T-helper 9 cell (primary cell): ENCODE measurements at regions not wholly inside any gene's neighbourhood (a gene's known extent, or its start where the extent isn't known, plus 50 kb on each side); places are given as distances from the start of the nearest gene placed in this dataset.

Experiments used
- DNase-seq: peaks from one replicate; pipeline ENCODE4 v3.0.0-alpha.2; 2020

GRCh38 chr7:68258609-68259008 is 1262.0 kb downstream of the TYW1 start:
- no peak for DNase-seq

GRCh38 chr7:68265258-68265657 is 1268.6 kb downstream of the TYW1 start:
- no peak for DNase-seq

GRCh38 chr7:68266004-68266579 is 1269.5 kb downstream of the TYW1 start:
- DNase-seq: no peak

- no peak for DNase-seq
Measured at GRCh38 chr7:68267486-68267885, 1270.9 kb downstream of the TYW1 start.

GRCh38 chr7:68269405-68269804 is 1272.8 kb downstream of the TYW1 start:
- no peak for DNase-seq

- DNase-seq: no peak
Measured at GRCh38 chr7:68272507-68272906, 1275.9 kb downstream of the TYW1 start.

GRCh38 chr7:68276725-68277124 is 1280.1 kb downstream of the TYW1 start:
- no peak for DNase-seq

- DNase-seq: no peak
Measured at GRCh38 chr7:68279827-68280400, 1283.3 kb downstream of the TYW1 start.

- DNase-seq: no peak
Measured at GRCh38 chr7:68280931-68281330, 1284.3 kb downstream of the TYW1 start.

- no peak for DNase-seq
Measured at GRCh38 chr7:68288144-68288593, 1291.5 kb downstream of the TYW1 start.

GRCh38 chr7:68291710-68292109 is 1295.1 kb downstream of the TYW1 start:
- no peak for DNase-seq

- no peak for DNase-seq
Measured at GRCh38 chr7:68295386-68295785, 1298.8 kb downstream of the TYW1 start.

- no peak for DNase-seq
Measured at GRCh38 chr7:68304536-68304935, 1293.7 kb upstream of the AUTS2 start.

- DNase-seq: no peak
Measured at GRCh38 chr7:68306692-68307107, 1291.6 kb upstream of the AUTS2 start.

GRCh38 chr7:68309271-68309670 is 1289.0 kb upstream of the AUTS2 start:
- DNase-seq: no peak

GRCh38 chr7:68309806-68310205 is 1288.5 kb upstream of the AUTS2 start:
- no peak for DNase-seq

- no peak for DNase-seq
Measured at GRCh38 chr7:68311958-68312357, 1286.3 kb upstream of the AUTS2 start.

- no peak for DNase-seq
Measured at GRCh38 chr7:68313806-68314205, 1284.5 kb upstream of the AUTS2 start.

- DNase-seq: no peak
Measured at GRCh38 chr7:68314208-68314607, 1284.1 kb upstream of the AUTS2 start.

GRCh38 chr7:68317476-68317875 is 1280.8 kb upstream of the AUTS2 start:
- DNase-seq: no peak

- no peak for DNase-seq
Measured at GRCh38 chr7:68319061-68319460, 1279.2 kb upstream of the AUTS2 start.

- no peak for DNase-seq
Measured at GRCh38 chr7:68321076-68321639, 1277.1 kb upstream of the AUTS2 start.

- no peak for DNase-seq
Measured at GRCh38 chr7:68321776-68322496, 1276.3 kb upstream of the AUTS2 start.

- DNase-seq: no peak
Measured at GRCh38 chr7:68324621-68325020, 1273.7 kb upstream of the AUTS2 start.
